SK-N-SH (cell line): ENCODE measurements at regions not wholly inside any gene's neighbourhood (a gene's known extent, or its start where the extent isn't known, plus 50 kb on each side); places are given as distances from the start of the nearest gene placed in this dataset.

ENCODE experiments used
- CHD2 ChIP-seq: fragments of 150-350 bp; IDR thresholded peaks from 2 replicates; pipeline ENCODE4 v1.6.1; 2018; ENCODE audit warnings: low read length; ENCODE audit not compliant: partially characterized antibody
- CTCF ChIP-seq: fragments of 200-600 bp; sonication (generic); IDR thresholded peaks from 2 replicates; pipeline ENCODE4 v1.6.1; 2017; ENCODE audit warnings: antibody characterized with exemption, mild to moderate bottlenecking, moderate library complexity
- ELF1 ChIP-seq: IDR thresholded peaks from 2 replicates; pipeline ENCODE4 v1.4.0; 2012
- EP300 ChIP-seq, 2 experiments: IDR thresholded peaks; 2 replicates each; pipeline versions ENCODE4 v1.4.0 to v1.6.1; 2012; ENCODE audit warnings: borderline replicate concordance in 1 of 2, low read depth in 1 of 2, low read length in 1 of 2
- FOXJ3 ChIP-seq: sonication (generic); formaldehyde crosslinking; IDR thresholded peaks from 2 replicates; pipeline ENCODE4 v1.5.1; 2020; ENCODE audit warnings: mild to moderate bottlenecking, missing genetic modification reagents
- JUND ChIP-seq: IDR thresholded peaks from 2 replicates; pipeline ENCODE4 v1.4.0; 2012
- MAX ChIP-seq: IDR thresholded peaks from 2 replicates; pipeline ENCODE4 v1.4.0; 2012; ENCODE audit warnings: low read depth
- MEF2A ChIP-seq: IDR thresholded peaks from 2 replicates; pipeline ENCODE4 v1.4.0; 2012; ENCODE audit warnings: low read depth, borderline replicate concordance
- RCOR1 ChIP-seq: fragments of 150-350 bp; IDR thresholded peaks from 2 replicates; pipeline ENCODE4 v1.6.1; 2017; ENCODE audit warnings: antibody characterized with exemption, low read length
- RFX5 ChIP-seq: IDR thresholded peaks from 2 replicates; pipeline ENCODE4 v1.6.1; 2012; ENCODE audit warnings: mild to moderate bottlenecking, improper control_type of control experiment, low read length
- RXRA ChIP-seq: IDR thresholded peaks from 2 replicates; pipeline ENCODE4 v1.4.0; 2012; ENCODE audit warnings: low read depth, mild to moderate bottlenecking, borderline replicate concordance
- TAF1 ChIP-seq: IDR thresholded peaks from 2 replicates; pipeline ENCODE4 v1.6.1; 2012; ENCODE audit warnings: low read depth, mild to moderate bottlenecking, low read length, moderate library complexity, borderline replicate concordance
- TCF12 ChIP-seq: IDR thresholded peaks from 2 replicates; pipeline ENCODE4 v1.4.0; 2012
- YY1 ChIP-seq: IDR thresholded peaks from 2 replicates; pipeline ENCODE4 v1.4.0; 2012; ENCODE audit warnings: low read depth, mild to moderate bottlenecking

GRCh38 chr7:115475206-115475605 lies 553.3 kb downstream of the MDFIC start:
- no peak for TF ChIP-seq EP300 (IDR thresholded peaks at IDR 0.05; ENCODE audit: borderline replicate concordance in 1 of 2, low read depth in 1 of 2, low read length in 1 of 2)
- no peak for TF ChIP-seq CTCF
- no peak for TF ChIP-seq CHD2
- no peak for TF ChIP-seq TCF12
- no peak for TF ChIP-seq MEF2A
- no peak for TF ChIP-seq RCOR1
- no peak for TF ChIP-seq RXRA
- no peak for TF ChIP-seq JUND
- no peak for TF ChIP-seq MAX
- no peak for TF ChIP-seq RFX5
- TF ChIP-seq TAF1 = no peak
- TF ChIP-seq ELF1 = no peak
- TF ChIP-seq YY1 = no peak
- TF ChIP-seq FOXJ3 (CRISPR knock-in tag) = no peak
